Erythroblast (primary cell): ENCODE measurements at regions not wholly inside any gene's neighbourhood (a gene's known extent, or its start where the extent isn't known, plus 50 kb on each side); places are given as distances from the start of the nearest gene placed in this dataset.

Experiments used
- GATA1 ChIP-seq: IDR thresholded peaks from 2 replicates; pipeline ENCODE4 v1.6.1; 2011; ENCODE audit warnings: low read depth, mild to moderate bottlenecking, control low read depth, low read length, moderate library complexity
- POLR2A ChIP-seq: IDR thresholded peaks from 2 replicates; pipeline ENCODE4 v1.6.1; 2011; ENCODE audit warnings: mild to moderate bottlenecking, low read length

DNA sequence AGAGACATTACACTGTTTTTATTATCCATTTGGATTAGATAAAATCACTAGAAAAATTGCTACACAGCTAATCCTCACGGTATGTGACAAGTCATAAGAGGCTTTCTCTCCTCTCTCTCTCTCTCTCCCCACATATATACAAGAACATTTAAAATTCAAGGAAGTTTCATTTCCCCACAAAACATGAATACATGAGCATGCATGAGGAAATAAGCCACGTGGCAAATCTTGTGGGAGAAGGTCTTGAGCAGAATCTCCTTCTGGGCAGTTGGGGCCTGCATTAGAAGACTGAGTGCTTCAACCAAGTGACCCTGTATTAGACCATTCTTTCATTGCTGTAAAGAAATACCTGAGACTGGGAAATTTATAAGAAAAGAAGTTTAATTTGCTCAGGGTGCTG lies 1313.1 kb downstream of the MRPL39 start:
- TF ChIP-seq POLR2A (no peak), GATA1 (no peak)
